ENCODE measurements at regions not wholly inside any gene's neighbourhood (a gene's known extent, or its start where the extent isn't known, plus 50 kb on each side); places are given as distances from the start of the nearest gene placed in this dataset.
"Not testable (repeated sequence)": the region's sequence is repeated elsewhere in the genome, so short reads cannot be mapped to it uniquely, and the experiment has no call there.

GRCh38 chr9:113738893-113739604, 137.1 kb upstream of the ZNF618 start:
- TF ChIP-seq EZH2 (IDR thresholded peaks at IDR 0.05; ENCODE audit: borderline replicate concordance): no peak
- no peak for TF ChIP-seq CTCF (IDR thresholded peaks at IDR 0.05; ENCODE audit: poor library complexity)
- no peak for TF ChIP-seq EZH2phosphoT487 (IDR thresholded peaks at IDR 0.05; ENCODE audit: low read depth, severe bottlenecking, unreplicated experiment)
- Histone ChIP-seq H3K27me3 (no peaks in the 10 kb centered on the region), H3K36me3 (replicated peaks; ENCODE audit: insufficient read depth, low read depth) (no peaks in the 10 kb centered on the region), H3K27ac (no peak overlapping the region), H2AFZ (no peak overlapping the region), H4K20me1 (ENCODE audit: insufficient read depth, poor library complexity, severe bottlenecking) (no peaks in the 10 kb centered on the region), H3K9me3 (ENCODE audit: low read depth) (no peaks in the 10 kb centered on the region), H3K9me2 (replicated peaks; ENCODE audit: insufficient read depth) (no peaks in the 10 kb centered on the region), H3K4me2 (no peak overlapping the region), H3K4me1 (ENCODE audit: insufficient read depth) (no peaks in the 10 kb centered on the region), H3K79me2 (no peaks in the 10 kb centered on the region), H3K4me3 (no peak overlapping the region)
- 83% methylated on average over 6 of the region's 6 CpGs for WGBS (ENCODE audit: low lambda C conversion rate, missing lambda C conversion rate)
- no peak for DNase-seq (ENCODE audit: low spot score)

GRCh38 chr9:113739605-113740507, 136.3 kb upstream of the ZNF618 start:
- not testable (repeated sequence) for H3K4me3 ChIP-seq; H3K4me1 ChIP-seq (ENCODE audit: insufficient read depth)
- 100% methylated on average over 1 of the region's 2 CpGs for WGBS (ENCODE audit: low lambda C conversion rate, missing lambda C conversion rate)

GRCh38 chr9:113740508-113741500, 135.3 kb upstream of the ZNF618 start:
- not testable (repeated sequence) for H4K20me1 ChIP-seq (ENCODE audit: insufficient read depth, poor library complexity, severe bottlenecking); H3K4me2 ChIP-seq; DNase-seq (ENCODE audit: low spot score); H3K9me2 ChIP-seq (replicated peaks; ENCODE audit: insufficient read depth); H3K79me2 ChIP-seq; H3K9me3 ChIP-seq (ENCODE audit: low read depth); H2AFZ ChIP-seq; H3K27ac ChIP-seq; H3K4me1 ChIP-seq (ENCODE audit: insufficient read depth); H3K4me3 ChIP-seq; H3K36me3 ChIP-seq (replicated peaks; ENCODE audit: insufficient read depth, low read depth); H3K27me3 ChIP-seq
- 60% methylated on average over 8 of the region's 8 CpGs for WGBS (ENCODE audit: low lambda C conversion rate, missing lambda C conversion rate)

More at GRCh38 chr9:113739605-113740507, 136.3 kb upstream of the ZNF618 start:
- not testable (repeated sequence) for DNase-seq (ENCODE audit: low spot score); H3K27ac ChIP-seq; H3K4me2 ChIP-seq; H4K20me1 ChIP-seq (ENCODE audit: insufficient read depth, poor library complexity, severe bottlenecking); H2AFZ ChIP-seq; H3K9me2 ChIP-seq (replicated peaks; ENCODE audit: insufficient read depth); H3K79me2 ChIP-seq; H3K9me3 ChIP-seq (ENCODE audit: low read depth); H3K36me3 ChIP-seq (replicated peaks; ENCODE audit: insufficient read depth, low read depth); H3K27me3 ChIP-seq

GRCh38 chr9:113741886-113742854, 133.9 kb upstream of the ZNF618 start:
- H2AFZ ChIP-seq: no peak overlapping the region

More at GRCh38 chr9:113741886-113742854, 133.9 kb upstream of the ZNF618 start:
- Histone ChIP-seq H3K9me2 (replicated peaks; ENCODE audit: insufficient read depth) (no peaks in the 10 kb centered on the region), H3K79me2 (no peaks in the 10 kb centered on the region), H4K20me1 (ENCODE audit: insufficient read depth, poor library complexity, severe bottlenecking) (no peaks in the 10 kb centered on the region), H3K27ac (no peak overlapping the region), H3K36me3 (replicated peaks; ENCODE audit: insufficient read depth, low read depth) (no peaks in the 10 kb centered on the region), H3K4me3 (no peak overlapping the region), H3K9me3 (ENCODE audit: low read depth) (no peaks in the 10 kb centered on the region), H3K4me1 (ENCODE audit: insufficient read depth) (no peaks in the 10 kb centered on the region), H3K4me2 (no peak overlapping the region), H3K27me3 (no peaks in the 10 kb centered on the region)
- DNase-seq (ENCODE audit: low spot score): no peak
- WGBS (ENCODE audit: low lambda C conversion rate, missing lambda C conversion rate): 85% methylated on average over 12 of the region's 12 CpGs
- TF ChIP-seq EZH2phosphoT487 (IDR thresholded peaks at IDR 0.05; ENCODE audit: low read depth, severe bottlenecking, unreplicated experiment) (no peak), EZH2 (IDR thresholded peaks at IDR 0.05; ENCODE audit: borderline replicate concordance) (no peak), CTCF (IDR thresholded peaks at IDR 0.05; ENCODE audit: poor library complexity) (no peak)

Data from hepatocyte (in vitro differentiated cells).